Stomach (tissue), 4 donors: ENCODE measurements at regions not wholly inside any gene's neighbourhood (a gene's known extent, or its start where the extent isn't known, plus 50 kb on each side); places are given as distances from the start of the nearest gene placed in this dataset.

Experiments
- CTCF ChIP-seq, 7 experiments: fragments of 450-650 bp in 4 of 7; fragments of 200-600 bp in 3 of 7; sonication (generic) in 3 of 7; IDR thresholded peaks; one replicate each; pipeline ENCODE4 v1.5.1; 2016 to 2019; ENCODE audit warnings: antibody characterized with exemption in 7 of 7, control low read depth in 2 of 7, mild to moderate bottlenecking in 1 of 7
- EP300 ChIP-seq: sonication (generic); formaldehyde crosslinking; IDR thresholded peaks from one replicate; pipeline ENCODE4 v1.6.1; 2017; ENCODE audit warnings: antibody characterized with exemption
- POLR2A ChIP-seq, 4 donors: fragments of 450-650 bp; IDR thresholded peaks; one replicate each; pipeline ENCODE4 v1.6.1; 2016; ENCODE audit warnings: antibody characterized with exemption in 4 of 4, control low read depth in 2 of 4, mild to moderate bottlenecking in 1 of 4, moderate library complexity in 1 of 4
- POLR2AphosphoS5 ChIP-seq, 3 donors: sonication (generic); formaldehyde crosslinking; IDR thresholded peaks; one replicate each; pipeline ENCODE4 v1.6.1; 2016; ENCODE audit warnings: antibody characterized with exemption in 3 of 3

- no peak for TF ChIP-seq POLR2AphosphoS5 (IDR thresholded peaks at IDR 0.05)
- TF ChIP-seq POLR2A (IDR thresholded peaks at IDR 0.05) = no peak
- TF ChIP-seq CTCF (IDR thresholded peaks at IDR 0.05) = no peak
- no peak for TF ChIP-seq EP300
Observed at GRCh38 chr16:55037046-55037445, 106.4 kb downstream of the IRX5 start.
